ENCODE measurements at regions not wholly inside any gene's neighbourhood (a gene's known extent, or its start where the extent isn't known, plus 50 kb on each side); places are given as distances from the start of the nearest gene placed in this dataset.

DNA sequence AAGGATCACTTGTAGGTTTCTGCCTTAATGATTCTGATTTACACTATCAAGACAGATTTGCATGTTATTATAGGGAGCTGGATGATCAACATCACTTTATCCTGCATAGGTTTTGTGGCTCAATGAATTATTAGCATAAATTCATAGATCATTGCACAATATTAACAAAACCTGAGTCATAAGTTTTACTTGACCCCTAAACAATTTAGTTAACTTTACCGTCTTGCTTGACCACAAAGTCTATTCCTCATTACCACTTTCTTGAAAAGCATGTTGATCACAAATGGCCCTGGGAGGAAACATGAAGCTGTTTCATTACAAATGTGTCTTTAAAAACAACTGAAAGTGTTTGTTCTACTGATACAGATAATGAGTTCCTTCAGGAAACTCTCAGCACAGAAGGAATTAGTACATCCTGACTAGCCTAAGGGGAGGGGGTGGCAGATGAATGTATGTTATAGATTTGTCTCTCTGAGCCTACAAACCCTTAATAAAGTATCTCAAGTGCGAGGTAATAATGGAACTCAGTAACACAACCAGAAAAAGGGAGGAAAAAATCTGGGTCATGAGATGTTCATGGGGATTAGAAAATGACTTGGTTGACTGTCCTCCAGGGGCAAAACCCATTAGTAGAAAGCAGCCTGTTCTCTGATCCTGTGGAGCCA lies 303.4 kb downstream of the PIK3C3 start:
- no peaks in the 10 kb centered on the region for H3K36me3 ChIP-seq
- WGBS, 3 donors = 67 to 74% (median 71%) methylated on average over 2 of the region's 2 CpGs
- no peaks in the 10 kb centered on the region for H3K9me3 ChIP-seq
- H3K4me1 ChIP-seq (ENCODE audit: insufficient read depth) = no peaks in the 10 kb centered on the region
- DNase-seq = no peak
- H3K27me3 ChIP-seq = no peaks in the 10 kb centered on the region
- intact Hi-C loops (cut with DNase I) = no loop called here
- no peak overlapping the region for H3K27ac ChIP-seq
- no peak overlapping the region for H3K4me3 ChIP-seq
- TF ChIP-seq, protein P1, sequence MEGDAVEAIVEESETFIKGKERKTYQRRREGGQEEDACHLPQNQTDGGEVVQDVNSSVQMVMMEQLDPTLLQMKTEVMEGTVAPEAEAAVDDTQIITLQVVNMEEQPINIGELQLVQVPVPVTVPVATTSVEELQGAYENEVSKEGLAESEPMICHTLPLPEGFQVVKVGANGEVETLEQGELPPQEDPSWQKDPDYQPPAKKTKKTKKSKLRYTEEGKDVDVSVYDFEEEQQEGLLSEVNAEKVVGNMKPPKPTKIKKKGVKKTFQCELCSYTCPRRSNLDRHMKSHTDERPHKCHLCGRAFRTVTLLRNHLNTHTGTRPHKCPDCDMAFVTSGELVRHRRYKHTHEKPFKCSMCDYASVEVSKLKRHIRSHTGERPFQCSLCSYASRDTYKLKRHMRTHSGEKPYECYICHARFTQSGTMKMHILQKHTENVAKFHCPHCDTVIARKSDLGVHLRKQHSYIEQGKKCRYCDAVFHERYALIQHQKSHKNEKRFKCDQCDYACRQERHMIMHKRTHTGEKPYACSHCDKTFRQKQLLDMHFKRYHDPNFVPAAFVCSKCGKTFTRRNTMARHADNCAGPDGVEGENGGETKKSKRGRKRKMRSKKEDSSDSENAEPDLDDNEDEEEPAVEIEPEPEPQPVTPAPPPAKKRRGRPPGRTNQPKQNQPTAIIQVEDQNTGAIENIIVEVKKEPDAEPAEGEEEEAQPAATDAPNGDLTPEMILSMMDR (IDR thresholded peaks at IDR 0.05) = no peak
- TF ChIP-seq POLR2A (IDR thresholded peaks at IDR 0.05) (no peak), EP300 (IDR thresholded peaks at IDR 0.05) (no peak)

DNA sequence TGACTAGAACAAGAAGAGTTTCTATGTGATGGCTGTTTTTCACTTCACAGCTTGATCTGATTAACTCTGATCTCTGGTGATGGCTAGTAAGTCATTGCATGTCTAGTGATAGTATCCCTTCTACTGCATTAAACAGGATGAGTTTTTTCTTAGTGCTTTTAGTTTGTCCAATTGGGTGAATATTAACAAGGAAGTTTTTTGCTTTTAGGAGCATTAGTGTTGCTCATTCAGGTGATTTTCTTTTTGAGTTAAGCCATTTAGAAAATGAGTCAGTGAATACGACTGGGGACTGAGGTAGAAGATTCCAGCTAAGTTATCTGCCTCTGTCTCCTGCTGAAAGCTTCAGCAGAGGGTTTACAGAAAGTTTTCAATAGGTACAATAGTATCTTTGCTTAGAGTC lies 306.7 kb downstream of the PIK3C3 start:
- WGBS, 3 donors = 85 to 90% (median 88%) methylated on average over 1 of the region's 1 CpG
- no peak for TF ChIP-seq EP300 (IDR thresholded peaks at IDR 0.05)
- TF ChIP-seq, protein P1 (IDR thresholded peaks at IDR 0.05) = no peak
- H3K27me3 ChIP-seq = no peaks in the 10 kb centered on the region
- H3K36me3 ChIP-seq = no peaks in the 10 kb centered on the region
- H3K4me3 ChIP-seq = no peak overlapping the region
- no peaks in the 10 kb centered on the region for H3K9me3 ChIP-seq
- intact Hi-C loops (cut with DNase I) = no loop called here
- H3K27ac ChIP-seq = no peak overlapping the region
- no peaks in the 10 kb centered on the region for H3K4me1 ChIP-seq (ENCODE audit: insufficient read depth)
- no peak for DNase-seq

DNA sequence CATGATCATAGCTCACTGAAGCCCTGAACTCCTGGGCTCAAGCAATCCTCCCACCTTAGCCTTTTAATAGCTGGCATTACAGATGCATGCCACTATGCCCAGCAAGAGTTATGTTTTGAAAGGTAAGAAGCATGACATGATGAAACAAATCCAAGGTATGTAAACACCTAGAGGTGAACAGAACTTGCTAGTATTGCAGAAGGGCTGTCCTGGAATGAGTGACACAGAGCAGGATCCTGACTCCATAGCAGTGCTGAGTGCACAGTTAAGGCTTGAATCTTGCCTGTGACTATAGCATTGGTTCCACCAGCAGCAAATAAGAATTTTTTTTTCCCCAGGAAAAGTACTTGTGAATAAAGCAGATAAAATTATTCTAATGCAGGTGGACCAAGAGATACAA lies 309.5 kb downstream of the PIK3C3 start:
- Histone ChIP-seq H3K27me3 (no peaks in the 10 kb centered on the region), H3K9me3 (no peaks in the 10 kb centered on the region), H3K4me1 (ENCODE audit: insufficient read depth) (no peaks in the 10 kb centered on the region), H3K4me3 (no peak overlapping the region), H3K36me3 (no peaks in the 10 kb centered on the region), H3K27ac (no peak overlapping the region)
- TF ChIP-seq, protein P1 (IDR thresholded peaks at IDR 0.05) = no peak
- no peak for TF ChIP-seq POLR2A (IDR thresholded peaks at IDR 0.05)
- no peak for TF ChIP-seq EP300 (IDR thresholded peaks at IDR 0.05)
- no peak for DNase-seq
- intact Hi-C loops (cut with DNase I) = no loop called here

DNA sequence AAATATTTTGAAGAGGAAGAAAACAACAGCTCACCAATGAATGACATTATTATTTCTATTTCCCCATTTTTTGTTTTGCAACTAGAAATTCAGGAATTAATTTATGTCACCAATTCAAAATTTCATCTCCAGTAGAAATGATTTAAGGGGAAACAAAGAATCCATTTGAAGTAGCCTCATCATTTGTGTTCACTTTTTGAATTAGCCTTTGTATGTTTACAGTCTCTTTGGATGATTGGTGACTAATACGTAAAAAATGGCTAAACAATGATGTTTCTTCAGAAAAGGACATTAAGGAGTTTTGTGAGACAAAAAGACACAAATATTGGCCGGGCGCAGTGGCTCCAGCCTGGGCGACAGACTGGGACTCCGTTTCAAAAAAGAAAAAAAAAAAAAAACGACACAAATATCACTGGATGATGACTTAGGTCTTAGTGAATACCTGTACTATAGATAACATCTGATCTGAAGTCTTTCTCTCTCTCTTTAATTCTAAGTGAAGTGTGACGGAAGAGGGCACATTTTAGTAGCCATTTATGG lies 313.2 kb downstream of the PIK3C3 start:
- intact Hi-C loops (cut with DNase I) = no loop called here
- H3K9me3 ChIP-seq = no peaks in the 10 kb centered on the region
- WGBS, 3 donors = 60 to 76% (median 61%) methylated on average over 7 of the region's 7 CpGs

DNA sequence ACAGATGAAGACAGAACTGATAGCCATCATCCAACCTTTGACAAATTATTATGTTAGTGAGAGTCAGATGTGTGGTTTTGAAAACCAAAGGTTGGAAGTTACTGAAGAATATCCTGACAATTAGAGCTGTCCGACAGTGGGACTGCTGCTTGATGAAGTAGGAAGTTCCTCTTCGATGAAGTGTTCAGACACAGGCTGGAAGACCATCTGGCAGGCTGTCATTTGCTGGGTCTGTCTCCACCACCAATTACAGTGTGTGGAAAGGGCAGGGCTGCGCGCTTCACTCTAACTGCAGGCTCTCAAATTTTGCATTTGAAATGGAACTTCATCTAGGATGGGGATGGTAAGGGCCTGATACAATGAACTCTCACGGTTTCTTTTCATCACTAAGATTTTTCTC lies 313.8 kb downstream of the PIK3C3 start:
- WGBS, 3 donors = 69 to 74% (median 72%) methylated on average over 5 of the region's 5 CpGs
- no peak overlapping the region for H3K4me3 ChIP-seq
- H3K4me1 ChIP-seq (ENCODE audit: insufficient read depth) = no peaks in the 10 kb centered on the region
- intact Hi-C loops (cut with DNase I) = no loop called here
- no peak for DNase-seq
- TF ChIP-seq, protein P1 (IDR thresholded peaks at IDR 0.05) = no peak
- TF ChIP-seq POLR2A (IDR thresholded peaks at IDR 0.05) (no peak), EP300 (IDR thresholded peaks at IDR 0.05) (no peak)
- no peaks in the 10 kb centered on the region for H3K27me3 ChIP-seq
- H3K9me3 ChIP-seq = no peaks in the 10 kb centered on the region
- no peaks in the 10 kb centered on the region for H3K36me3 ChIP-seq
- no peak overlapping the region for H3K27ac ChIP-seq

More for the DNA sequence above, 313.2 kb downstream of the PIK3C3 start:
- no peak for DNase-seq
- no peak for TF ChIP-seq POLR2A (IDR thresholded peaks at IDR 0.05)
- H3K27me3 ChIP-seq = no peaks in the 10 kb centered on the region
- no peaks in the 10 kb centered on the region for H3K36me3 ChIP-seq
- H3K27ac ChIP-seq = no peak overlapping the region
- H3K4me1 ChIP-seq (ENCODE audit: insufficient read depth) = no peaks in the 10 kb centered on the region
- H3K4me3 ChIP-seq = no peak overlapping the region
